MM.1S (cell line): ENCODE measurements at regions not wholly inside any gene's neighbourhood (a gene's known extent, or its start where the extent isn't known, plus 50 kb on each side); places are given as distances from the start of the nearest gene placed in this dataset.

Source experiments
- DNase-seq: peaks from one replicate; pipeline ENCODE4 v3.0.0-alpha.2; 2015
- H2AFZ ChIP-seq: fragments of 300-600 bp; sonication (generic); 2 replicates; pipeline ENCODE4 v1.6.0; 2016; ENCODE audit warnings: antibody characterized with exemption, low read length
- H3F3A ChIP-seq: fragments of 300-600 bp; sonication (generic); 2 replicates; pipeline ENCODE4 v1.6.1; 2016; ENCODE audit warnings: mild to moderate bottlenecking, antibody characterized with exemption, low read length, moderate library complexity, mixed read lengths; ENCODE audit not compliant: insufficient read depth
- H3K27ac ChIP-seq: fragments of 300-600 bp; sonication (generic); 2 replicates; pipeline ENCODE4 v1.5.1; 2016; ENCODE audit warnings: mild to moderate bottlenecking, low read length
- H3K27me3 ChIP-seq: fragments of 300-600 bp; sonication (generic); replicated peaks from 2 replicates; pipeline ENCODE4 v1.6.0; 2016; ENCODE audit warnings: low read length; ENCODE audit not compliant: insufficient read depth
- H3K36me3 ChIP-seq: fragments of 300-600 bp; sonication (generic); replicated peaks from 2 replicates; pipeline ENCODE4 v1.6.1; 2016; ENCODE audit warnings: mild to moderate bottlenecking, low read length, mixed read lengths; ENCODE audit not compliant: insufficient read depth
- H3K4me1 ChIP-seq: fragments of 300-600 bp; sonication (generic); 2 replicates; pipeline ENCODE4 v1.6.1; 2016; ENCODE audit warnings: low read length, mixed read lengths
- H3K4me2 ChIP-seq: fragments of 300-600 bp; sonication (generic); 2 replicates; pipeline ENCODE4 v1.6.0; 2016; ENCODE audit warnings: low read depth, low read length
- H3K4me3 ChIP-seq: fragments of 300-600 bp; sonication (generic); 2 replicates; pipeline ENCODE4 v1.5.1; 2016; ENCODE audit warnings: low read length, mixed read lengths
- H3K79me2 ChIP-seq: fragments of 300-600 bp; sonication (generic); 2 replicates; pipeline ENCODE4 v1.6.1; 2016; ENCODE audit warnings: mixed run types, low read length, mixed read lengths
- H3K9ac ChIP-seq: fragments of 300-600 bp; sonication (generic); 2 replicates; pipeline ENCODE4 v1.6.1; 2016; ENCODE audit warnings: low read length, mixed read lengths
- H3K9me2 ChIP-seq: fragments of 300-600 bp; sonication (generic); replicated peaks from 2 replicates; pipeline ENCODE4 v1.6.1; 2016; ENCODE audit warnings: mild to moderate bottlenecking, low read length, mixed read lengths; ENCODE audit not compliant: insufficient read depth
- H3K9me3 ChIP-seq: fragments of 300-600 bp; sonication (generic); replicated peaks from 2 replicates; pipeline ENCODE4 v1.6.1; 2016; ENCODE audit warnings: mild to moderate bottlenecking, low read length, mixed read lengths; ENCODE audit not compliant: insufficient read depth
- H4K20me1 ChIP-seq: fragments of 300-600 bp; sonication (generic); 2 replicates; pipeline ENCODE4 v1.6.1; 2016; ENCODE audit warnings: mild to moderate bottlenecking, low read length, moderate library complexity, mixed read lengths; ENCODE audit not compliant: insufficient read depth
- CTCF ChIP-seq: fragments of 300-600 bp; sonication (generic); IDR thresholded peaks from 2 replicates; pipeline ENCODE4 v1.5.1; 2016; ENCODE audit warnings: antibody characterized with exemption, low read length, mixed read lengths
- EZH2 ChIP-seq: fragments of 300-600 bp; sonication (generic); optimal IDR thresholded peaks from 2 replicates; pipeline ENCODE3; 2017; ENCODE audit warnings: low read depth, mild to moderate bottlenecking, antibody characterized with exemption, low read length, mixed read lengths
- EZH2phosphoT487 ChIP-seq: fragments of 300-600 bp; sonication (generic); IDR thresholded peaks from 2 replicates; pipeline ENCODE4 v1.6.1; 2018; ENCODE audit warnings: antibody characterized with exemption, low read length

- Histone ChIP-seq H3K9ac (no peak overlapping the region), H3K9me3 (no peaks in the 10 kb centered on the region), H3K4me3 (no peak overlapping the region), H3K4me1 (no peaks in the 10 kb centered on the region), H3K9me2 (no peaks in the 10 kb centered on the region), H3K36me3 (no peaks in the 10 kb centered on the region), H2AFZ (no peak overlapping the region), H3K27me3 (no peaks in the 10 kb centered on the region), H3K4me2 (no peak overlapping the region), H3K79me2 (no peaks in the 10 kb centered on the region), H3F3A (no peaks in the 10 kb centered on the region), H3K27ac (no peak overlapping the region), H4K20me1 (no peaks in the 10 kb centered on the region)
- TF ChIP-seq EZH2 (no peak), CTCF (no peak), EZH2phosphoT487 (no peak)
- DNase-seq = no peak
Measured at GRCh38 chr2:177028296-177028695, 184.3 kb upstream of the HNRNPA3 start.

GRCh38 chr2:177029075-177029474, 183.5 kb upstream of the HNRNPA3 start:
- Histone ChIP-seq H3F3A (no peaks in the 10 kb centered on the region), H3K4me3 (no peak overlapping the region), H3K79me2 (no peaks in the 10 kb centered on the region)

GRCh38 chr2:177029501-177029900, 183.1 kb upstream of the HNRNPA3 start:
- Histone ChIP-seq H3K4me3 (no peak overlapping the region), H4K20me1 (no peaks in the 10 kb centered on the region), H3K36me3 (no peaks in the 10 kb centered on the region), H3K27ac (no peak overlapping the region), H3K4me2 (no peak overlapping the region), H3K79me2 (no peaks in the 10 kb centered on the region), H3K9me3 (no peaks in the 10 kb centered on the region), H3K9me2 (no peaks in the 10 kb centered on the region), H2AFZ (no peak overlapping the region), H3F3A (no peaks in the 10 kb centered on the region), H3K27me3 (no peaks in the 10 kb centered on the region), H3K4me1 (no peaks in the 10 kb centered on the region), H3K9ac (no peak overlapping the region)
- no peak for DNase-seq
- TF ChIP-seq CTCF (peak; percentile 27), EZH2 (no peak), EZH2phosphoT487 (no peak)

More at GRCh38 chr2:177029075-177029474, 183.5 kb upstream of the HNRNPA3 start:
- no peaks in the 10 kb centered on the region for H3K9me3 ChIP-seq
- no peaks in the 10 kb centered on the region for H3K27me3 ChIP-seq
- TF ChIP-seq CTCF (no peak), EZH2 (no peak), EZH2phosphoT487 (no peak)
- no peak overlapping the region for H2AFZ ChIP-seq
- DNase-seq = no peak
- H3K4me2 ChIP-seq = no peak overlapping the region
- no peaks in the 10 kb centered on the region for H4K20me1 ChIP-seq
- no peaks in the 10 kb centered on the region for H3K36me3 ChIP-seq
- H3K4me1 ChIP-seq = no peaks in the 10 kb centered on the region
- H3K27ac ChIP-seq = no peak overlapping the region
- no peaks in the 10 kb centered on the region for H3K9me2 ChIP-seq
- no peak overlapping the region for H3K9ac ChIP-seq
